ENCODE measurements at regions not wholly inside any gene's neighbourhood (a gene's known extent, or its start where the extent isn't known, plus 50 kb on each side); places are given as distances from the start of the nearest gene placed in this dataset.

GRCh38 chr12:67804168-67804567 lies 155.6 kb downstream of the DYRK2 start (continued):
- TF ChIP-seq RERE (CRISPR knock-in tag; IDR thresholded peaks at IDR 0.05; ENCODE audit: low read depth) (no peak), ZNF576 (CRISPR knock-in tag; IDR thresholded peaks at IDR 0.05) (no peak), ARID4A (CRISPR knock-in tag; IDR thresholded peaks at IDR 0.05; ENCODE audit: borderline replicate concordance) (no peak), PPARG (CRISPR knock-in tag; conservative IDR thresholded peaks at IDR 0.05) (no peak)
